Hepatocyte (in vitro differentiated cells): ENCODE measurements at regions not wholly inside any gene's neighbourhood (a gene's known extent, or its start where the extent isn't known, plus 50 kb on each side); places are given as distances from the start of the nearest gene placed in this dataset.

Experiments used
- EZH2phosphoT487 ChIP-seq: fragments of 200-600 bp; sonication (generic); IDR thresholded peaks from one replicate; pipeline ENCODE4 v1.6.1; 2018; ENCODE audit warnings: antibody characterized with exemption, mild to moderate bottlenecking, low read depth, moderate library complexity; ENCODE audit not compliant: unreplicated experiment, severe bottlenecking
- TF ChIP-seq, protein P1 (sequence below): fragments of 200-600 bp; sonication (generic); IDR thresholded peaks from 2 replicates; pipeline ENCODE4 v1.5.1; 2016; ENCODE audit warnings: antibody characterized with exemption, mild to moderate bottlenecking; ENCODE audit not compliant: poor library complexity

DNA sequence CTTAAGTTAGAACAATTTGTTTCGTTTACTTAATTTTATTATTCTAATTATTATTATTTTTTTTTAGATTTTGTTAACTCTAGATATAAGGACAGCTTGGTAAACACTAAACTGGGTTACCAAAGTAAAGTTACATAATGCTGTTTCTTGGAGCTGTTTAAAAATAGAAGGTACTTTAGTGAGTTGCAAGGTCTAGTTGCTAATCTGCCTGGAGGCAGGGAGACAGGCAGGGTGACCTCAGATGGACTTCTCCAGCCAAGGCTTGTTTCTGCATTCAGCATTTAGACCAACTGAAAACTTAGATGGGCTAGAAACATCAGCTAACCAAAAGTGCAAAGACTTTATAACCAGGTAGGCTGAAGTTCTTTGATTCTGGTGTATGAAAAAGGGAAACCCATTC is 336.4 kb upstream of the GRM7 start:
- TF ChIP-seq, protein P1, sequence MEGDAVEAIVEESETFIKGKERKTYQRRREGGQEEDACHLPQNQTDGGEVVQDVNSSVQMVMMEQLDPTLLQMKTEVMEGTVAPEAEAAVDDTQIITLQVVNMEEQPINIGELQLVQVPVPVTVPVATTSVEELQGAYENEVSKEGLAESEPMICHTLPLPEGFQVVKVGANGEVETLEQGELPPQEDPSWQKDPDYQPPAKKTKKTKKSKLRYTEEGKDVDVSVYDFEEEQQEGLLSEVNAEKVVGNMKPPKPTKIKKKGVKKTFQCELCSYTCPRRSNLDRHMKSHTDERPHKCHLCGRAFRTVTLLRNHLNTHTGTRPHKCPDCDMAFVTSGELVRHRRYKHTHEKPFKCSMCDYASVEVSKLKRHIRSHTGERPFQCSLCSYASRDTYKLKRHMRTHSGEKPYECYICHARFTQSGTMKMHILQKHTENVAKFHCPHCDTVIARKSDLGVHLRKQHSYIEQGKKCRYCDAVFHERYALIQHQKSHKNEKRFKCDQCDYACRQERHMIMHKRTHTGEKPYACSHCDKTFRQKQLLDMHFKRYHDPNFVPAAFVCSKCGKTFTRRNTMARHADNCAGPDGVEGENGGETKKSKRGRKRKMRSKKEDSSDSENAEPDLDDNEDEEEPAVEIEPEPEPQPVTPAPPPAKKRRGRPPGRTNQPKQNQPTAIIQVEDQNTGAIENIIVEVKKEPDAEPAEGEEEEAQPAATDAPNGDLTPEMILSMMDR: no peak
- TF ChIP-seq EZH2phosphoT487: no peak
